Neural cell (in vitro differentiated cells): ENCODE measurements at regions not wholly inside any gene's neighbourhood (a gene's known extent, or its start where the extent isn't known, plus 50 kb on each side); places are given as distances from the start of the nearest gene placed in this dataset.

Experiments
- H2AFZ ChIP-seq: fragments of 200-600, 300-800 bp; sonication (generic), shearing (Covaris generic); 2 replicates; pipeline ENCODE4 v1.6.0; 2014; ENCODE audit warnings: low read depth, mild to moderate bottlenecking, antibody characterized with exemption, low read length, moderate library complexity
- H3F3A ChIP-seq: fragments of 200-600 bp; shearing (Covaris generic); 2 replicates; pipeline ENCODE4 v1.6.1; 2016; ENCODE audit warnings: mild to moderate bottlenecking, moderate library complexity, mixed read lengths, antibody characterized with exemption, low read length; ENCODE audit not compliant: insufficient read depth, poor library complexity, severe bottlenecking
- H3K27ac ChIP-seq: fragments of 200-600, 300-800 bp; sonication (generic), shearing (Covaris generic); 2 replicates; pipeline ENCODE4 v1.5.1; 2014; ENCODE audit warnings: mild to moderate bottlenecking, low read length, moderate library complexity
- H3K27me3 ChIP-seq: fragments of 300-800, 200-600 bp; sonication (generic), shearing (Covaris generic); 2 replicates; pipeline ENCODE4 v1.6.0; 2014; ENCODE audit warnings: mild to moderate bottlenecking, low read depth, low read length, moderate library complexity; ENCODE audit not compliant: insufficient read depth
- H3K36me3 ChIP-seq: fragments of 300-800, 200-600 bp; sonication (generic), shearing (Covaris generic); 2 replicates; pipeline ENCODE4 v1.5.1; 2014; ENCODE audit warnings: mild to moderate bottlenecking, antibody characterized with exemption, low read length, moderate library complexity; ENCODE audit not compliant: insufficient read depth
- H3K4me2 ChIP-seq: fragments of 300-800, 200-600 bp; sonication (generic), shearing (Covaris generic); 2 replicates; pipeline ENCODE4 v1.6.0; 2014; ENCODE audit warnings: mild to moderate bottlenecking, low read length
- H3K4me3 ChIP-seq: fragments of 300-800, 200-600 bp; sonication (generic), shearing (Covaris generic); 2 replicates; pipeline ENCODE4 v1.5.1; 2014; ENCODE audit warnings: mild to moderate bottlenecking, low read length, moderate library complexity
- H3K79me2 ChIP-seq: fragments of 200-600 bp; shearing (Covaris generic); replicated peaks from 2 replicates; pipeline ENCODE4 v1.6.0; 2014; ENCODE audit warnings: mild to moderate bottlenecking, low read length, moderate library complexity; ENCODE audit not compliant: insufficient read depth
- H3K9ac ChIP-seq: fragments of 300-800, 200-600 bp; sonication (generic), shearing (Covaris generic); 2 replicates; pipeline ENCODE4 v1.6.1; 2016; ENCODE audit warnings: mild to moderate bottlenecking, low read length, mixed read lengths
- H3K9me2 ChIP-seq: fragments of 200-600 bp; shearing (Covaris generic); 2 replicates; pipeline ENCODE4 v1.6.1; 2016; ENCODE audit warnings: mild to moderate bottlenecking, low read length, mixed read lengths; ENCODE audit not compliant: insufficient read depth
- H3K9me3 ChIP-seq: fragments of 200-600, 300-800 bp; sonication (generic), shearing (Covaris generic); 2 replicates; pipeline ENCODE4 v1.6.1; 2016; ENCODE audit warnings: mild to moderate bottlenecking, mixed run types, low read length, moderate library complexity, mixed read lengths
- H4K20me1 ChIP-seq: fragments of 200-600 bp; shearing (Covaris generic); 2 replicates; pipeline ENCODE4 v1.6.1; 2016; ENCODE audit warnings: mild to moderate bottlenecking, mixed run types; ENCODE audit not compliant: insufficient read depth
- CTCF ChIP-seq: fragments of 450-650 bp; IDR thresholded peaks from 2 replicates; pipeline ENCODE4 v1.5.1; 2014; ENCODE audit warnings: antibody characterized with exemption, mild to moderate bottlenecking, moderate library complexity; ENCODE audit not compliant: poor library complexity, severe bottlenecking
- EP300 ChIP-seq: fragments of 450-650 bp; conservative IDR thresholded peaks from 2 replicates; pipeline ENCODE4 v1.6.1; 2014; ENCODE audit warnings: antibody characterized with exemption, mild to moderate bottlenecking, moderate library complexity; ENCODE audit not compliant: poor library complexity, severe bottlenecking
- EZH2 ChIP-seq: fragments of 200-600, 300-800 bp; shearing (Covaris generic), sonication (generic); IDR thresholded peaks from 2 replicates; pipeline ENCODE4 v1.6.1; 2014; ENCODE audit warnings: antibody characterized with exemption, low read length, borderline replicate concordance, mild to moderate bottlenecking; ENCODE audit not compliant: insufficient read depth, poor library complexity, severe bottlenecking
- MXI1 ChIP-seq: fragments of 450-650 bp; conservative IDR thresholded peaks from 2 replicates; pipeline ENCODE4 v1.6.1; 2014; ENCODE audit warnings: antibody characterized with exemption, mild to moderate bottlenecking; ENCODE audit not compliant: poor library complexity, severe bottlenecking
- POLR2AphosphoS5 ChIP-seq: IDR thresholded peaks from 2 replicates; pipeline ENCODE4 v1.6.1; 2012
- RAD21 ChIP-seq: fragments of 450-650 bp; conservative IDR thresholded peaks from 2 replicates; pipeline ENCODE4 v1.6.1; 2014; ENCODE audit warnings: antibody characterized with exemption, mild to moderate bottlenecking, moderate library complexity
- SMC3 ChIP-seq: fragments of 450-650 bp; conservative IDR thresholded peaks from 2 replicates; pipeline ENCODE4 v1.6.1; 2014; ENCODE audit warnings: antibody characterized with exemption, mild to moderate bottlenecking, moderate library complexity; ENCODE audit not compliant: poor library complexity
- TAF1 ChIP-seq: IDR thresholded peaks from 2 replicates; pipeline ENCODE4 v1.6.1; 2012; ENCODE audit warnings: low read depth
- TF ChIP-seq, protein P1 (sequence below): IDR thresholded peaks from 2 replicates; pipeline ENCODE4 v1.6.1; 2012; ENCODE audit warnings: borderline replicate concordance

- no peaks in the 10 kb centered on the region for H3K36me3 ChIP-seq
- TF ChIP-seq TAF1, result no peak
- TF ChIP-seq CTCF, result no peak
- H3K4me3 ChIP-seq, result no peak overlapping the region
- H3K9me2 ChIP-seq, result no peaks in the 10 kb centered on the region
- H2AFZ ChIP-seq, result no peak overlapping the region
- H3F3A ChIP-seq, result no peaks in the 10 kb centered on the region
- H3K4me2 ChIP-seq, result no peak overlapping the region
- H4K20me1 ChIP-seq, result no peaks in the 10 kb centered on the region
- H3K9me3 ChIP-seq, result no peaks in the 10 kb centered on the region
- no peak overlapping the region for H3K9ac ChIP-seq
- no peaks in the 10 kb centered on the region for H3K79me2 ChIP-seq
- H3K27me3 ChIP-seq, result no peaks in the 10 kb centered on the region
- no peak overlapping the region for H3K27ac ChIP-seq
Measured at GRCh38 chr5:67434466-67434865, 237.9 kb upstream of the CD180 start.

- TF ChIP-seq EP300 (no peak), RAD21 (no peak), TAF1 (no peak), POLR2AphosphoS5 (no peak), SMC3 (no peak)
- Histone ChIP-seq H3K36me3 (no peaks in the 10 kb centered on the region), H3K9me3 (no peaks in the 10 kb centered on the region), H3K9me2 (no peaks in the 10 kb centered on the region), H4K20me1 (no peaks in the 10 kb centered on the region), H3K27me3 (no peaks in the 10 kb centered on the region), H3K4me2 (no peak overlapping the region), H3K9ac (no peak overlapping the region), H3K79me2 (no peaks in the 10 kb centered on the region), H2AFZ (no peak overlapping the region), H3K4me3 (no peak overlapping the region), H3F3A (no peaks in the 10 kb centered on the region), H3K27ac (no peak overlapping the region)
Measured at GRCh38 chr5:67432606-67433005, 236.0 kb upstream of the CD180 start.

DNA sequence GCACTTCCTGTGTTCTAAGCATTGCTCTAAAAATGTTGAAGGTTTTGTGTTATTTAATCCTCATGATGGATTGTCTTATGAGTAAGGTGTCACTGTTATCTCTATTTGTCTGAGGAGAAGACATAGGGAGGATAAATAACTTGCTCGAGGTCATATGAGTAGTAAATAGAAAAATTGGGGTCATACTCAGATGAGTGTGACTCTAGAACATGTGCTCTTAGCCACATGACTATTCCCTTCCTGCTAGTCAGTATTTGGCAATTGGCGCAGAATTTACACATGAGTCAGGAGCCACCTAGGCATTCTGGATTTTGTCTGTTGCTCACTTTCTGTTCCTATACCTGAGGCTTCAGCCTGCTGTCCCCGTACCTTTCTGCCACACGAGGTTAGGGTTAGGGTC, 234.6 kb upstream of the CD180 start:
- TF ChIP-seq EZH2 (no peak), RAD21 (no peak), CTCF (no peak), MXI1 (no peak), POLR2AphosphoS5 (no peak)
- TF ChIP-seq, protein P1, sequence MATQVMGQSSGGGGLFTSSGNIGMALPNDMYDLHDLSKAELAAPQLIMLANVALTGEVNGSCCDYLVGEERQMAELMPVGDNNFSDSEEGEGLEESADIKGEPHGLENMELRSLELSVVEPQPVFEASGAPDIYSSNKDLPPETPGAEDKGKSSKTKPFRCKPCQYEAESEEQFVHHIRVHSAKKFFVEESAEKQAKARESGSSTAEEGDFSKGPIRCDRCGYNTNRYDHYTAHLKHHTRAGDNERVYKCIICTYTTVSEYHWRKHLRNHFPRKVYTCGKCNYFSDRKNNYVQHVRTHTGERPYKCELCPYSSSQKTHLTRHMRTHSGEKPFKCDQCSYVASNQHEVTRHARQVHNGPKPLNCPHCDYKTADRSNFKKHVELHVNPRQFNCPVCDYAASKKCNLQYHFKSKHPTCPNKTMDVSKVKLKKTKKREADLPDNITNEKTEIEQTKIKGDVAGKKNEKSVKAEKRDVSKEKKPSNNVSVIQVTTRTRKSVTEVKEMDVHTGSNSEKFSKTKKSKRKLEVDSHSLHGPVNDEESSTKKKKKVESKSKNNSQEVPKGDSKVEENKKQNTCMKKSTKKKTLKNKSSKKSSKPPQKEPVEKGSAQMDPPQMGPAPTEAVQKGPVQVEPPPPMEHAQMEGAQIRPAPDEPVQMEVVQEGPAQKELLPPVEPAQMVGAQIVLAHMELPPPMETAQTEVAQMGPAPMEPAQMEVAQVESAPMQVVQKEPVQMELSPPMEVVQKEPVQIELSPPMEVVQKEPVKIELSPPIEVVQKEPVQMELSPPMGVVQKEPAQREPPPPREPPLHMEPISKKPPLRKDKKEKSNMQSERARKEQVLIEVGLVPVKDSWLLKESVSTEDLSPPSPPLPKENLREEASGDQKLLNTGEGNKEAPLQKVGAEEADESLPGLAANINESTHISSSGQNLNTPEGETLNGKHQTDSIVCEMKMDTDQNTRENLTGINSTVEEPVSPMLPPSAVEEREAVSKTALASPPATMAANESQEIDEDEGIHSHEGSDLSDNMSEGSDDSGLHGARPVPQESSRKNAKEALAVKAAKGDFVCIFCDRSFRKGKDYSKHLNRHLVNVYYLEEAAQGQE, result no peak
- H3K9ac ChIP-seq, result no peak overlapping the region
- H3K4me2 ChIP-seq, result no peak overlapping the region
- no peaks in the 10 kb centered on the region for H3K9me3 ChIP-seq
- H3K79me2 ChIP-seq, result no peaks in the 10 kb centered on the region
- no peaks in the 10 kb centered on the region for H3K36me3 ChIP-seq
- no peak overlapping the region for H3K4me3 ChIP-seq
- H3K9me2 ChIP-seq, result no peaks in the 10 kb centered on the region
- H3K27me3 ChIP-seq, result no peaks in the 10 kb centered on the region
- no peak overlapping the region for H2AFZ ChIP-seq
- H3K27ac ChIP-seq, result no peak overlapping the region
- H4K20me1 ChIP-seq, result no peaks in the 10 kb centered on the region
- H3F3A ChIP-seq, result no peaks in the 10 kb centered on the region
